CD4-positive, alpha-beta T cell treated with Interleukin-12 subunit alpha and Interleukin-12 subunit beta, for 1 hour (primary cell): ENCODE measurements at regions not wholly inside any gene's neighbourhood (a gene's known extent, or its start where the extent isn't known, plus 50 kb on each side); places are given as distances from the start of the nearest gene placed in this dataset.
"Not testable (repeated sequence)": the region's sequence is repeated elsewhere in the genome, so short reads cannot be mapped to it uniquely, and the experiment has no call there.

Experiments used
- DNase-seq: peaks from one replicate; pipeline ENCODE4 v3.0.0-alpha.2; 2020

- no peak for DNase-seq
These were observed 113.2 kb upstream of the LHX1 start for GRCh38 chr17:36823850-36824677.

DNA sequence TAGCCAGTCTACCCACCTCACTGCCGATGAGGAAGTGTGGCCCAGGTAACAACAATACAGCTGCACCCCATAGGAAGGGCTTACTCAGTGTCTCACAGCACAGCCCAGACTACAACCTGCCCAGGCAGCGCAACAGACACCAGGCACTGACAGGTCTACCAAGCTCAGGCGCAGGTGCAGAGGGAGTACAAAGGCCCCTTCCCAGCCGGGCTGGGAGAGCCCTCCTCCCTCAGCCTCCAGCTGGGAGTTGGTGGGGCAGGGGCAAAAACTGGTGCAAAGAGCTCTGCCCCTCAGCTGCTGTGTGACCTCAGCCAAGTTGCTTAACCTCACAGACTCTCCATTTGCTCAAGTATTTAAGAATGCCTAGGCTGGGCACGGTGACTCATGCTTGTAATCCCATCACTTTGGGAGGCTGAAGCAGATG is 112.6 kb upstream of the LHX1 start:
- no peak for DNase-seq

DNA sequence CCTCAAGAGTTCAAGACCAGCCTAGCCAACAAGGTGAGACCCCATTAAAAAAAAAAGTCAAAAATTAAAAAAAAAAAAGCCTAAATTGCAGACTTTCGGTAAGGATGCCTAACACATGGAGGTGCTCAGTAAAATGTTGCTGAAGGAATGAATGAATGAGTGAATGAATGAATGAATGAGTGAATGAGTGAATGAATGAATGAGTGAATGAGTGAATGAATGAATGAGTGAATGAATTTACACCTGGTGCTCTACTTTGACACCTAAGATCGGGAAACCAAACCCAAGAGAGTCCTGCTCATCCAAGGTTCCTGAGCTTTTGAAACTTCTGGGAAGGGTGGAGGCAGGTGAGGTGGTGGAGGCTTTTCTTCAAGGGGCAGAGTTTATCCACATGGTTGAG is 112.2 kb upstream of the LHX1 start:
- DNase-seq = no peak

DNA sequence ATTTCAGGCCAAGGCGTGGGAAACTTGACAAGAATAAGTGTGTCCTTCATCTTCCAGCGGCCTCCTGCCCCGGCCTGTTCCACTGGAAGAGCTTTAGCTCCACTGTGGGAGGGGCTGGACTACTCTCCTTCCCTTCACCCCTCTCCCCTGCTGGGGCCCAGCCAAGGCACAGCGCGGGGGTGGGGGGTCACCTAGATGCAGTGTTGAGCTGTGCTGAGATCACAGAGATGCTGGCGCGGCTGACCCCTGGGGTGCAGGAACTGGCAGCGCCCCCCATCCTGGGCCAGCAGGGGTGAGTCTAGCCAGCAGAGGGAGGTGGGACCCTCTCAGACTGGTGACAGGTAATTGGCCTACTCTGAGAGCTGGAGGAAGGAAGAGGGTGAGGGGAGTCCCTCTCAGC is 111.8 kb upstream of the LHX1 start:
- no peak for DNase-seq

DNA sequence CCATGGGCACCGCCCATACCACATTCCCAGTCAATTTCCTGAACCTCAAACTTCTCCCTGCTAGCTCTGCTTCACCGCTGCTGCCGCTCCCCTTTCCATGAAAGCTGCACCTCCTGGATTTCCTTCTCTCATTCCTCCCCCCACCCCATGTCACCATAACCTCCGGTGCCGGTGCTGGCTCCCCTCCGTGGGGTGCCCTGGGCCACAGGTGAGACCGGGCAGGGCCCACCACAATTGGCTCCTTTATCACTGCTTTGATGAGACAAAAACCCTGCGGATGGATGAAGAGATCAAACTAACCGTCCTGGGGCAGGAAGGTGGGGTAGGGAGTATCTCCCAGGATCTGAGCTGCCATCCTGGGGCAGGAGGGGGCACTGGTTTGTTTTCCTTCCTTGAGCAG is 111.3 kb upstream of the LHX1 start:
- no peak for DNase-seq

- DNase-seq = no peak
These were observed 110.2 kb upstream of the LHX1 start for GRCh38 chr17:36827081-36827480.

DNA sequence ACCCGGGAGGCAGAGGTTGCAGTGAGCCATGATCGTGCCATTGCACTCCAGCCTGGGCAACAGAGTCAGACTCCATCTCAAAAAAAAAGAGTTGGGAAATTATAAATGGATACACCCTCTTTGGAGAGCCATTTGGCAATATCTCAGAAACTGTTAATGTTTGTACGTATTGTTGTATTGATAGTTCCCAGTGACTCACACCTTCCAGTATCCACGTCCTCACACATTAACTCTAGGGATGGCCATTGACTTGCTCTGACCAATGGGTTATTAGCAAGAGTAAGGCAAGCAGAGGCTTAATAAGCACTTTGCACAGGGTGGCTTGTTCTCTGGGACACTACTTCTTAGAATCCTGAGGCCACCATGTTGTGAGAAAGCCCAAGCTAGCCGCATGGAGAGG is 107.6 kb upstream of the LHX1 start:
- DNase-seq = no peak

DNA sequence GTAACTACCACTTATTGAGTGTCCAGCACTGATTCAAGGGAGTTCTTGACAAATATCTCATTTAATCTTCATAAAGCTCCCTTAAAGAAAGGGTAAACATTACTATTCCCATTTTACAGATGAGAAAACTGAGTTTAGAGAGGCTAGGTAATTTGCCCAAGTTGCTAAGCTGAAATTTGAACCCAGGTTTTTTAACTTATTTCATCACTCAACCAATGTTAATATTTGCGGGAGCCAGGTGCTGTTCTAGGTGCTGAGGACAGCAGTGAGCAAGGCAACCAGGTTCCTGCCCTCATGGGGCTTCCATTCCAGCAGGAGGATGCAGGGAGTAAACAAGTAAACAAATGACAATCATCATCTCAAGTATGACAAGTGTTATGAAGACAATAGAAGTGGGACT is 104.0 kb upstream of the LHX1 start:
- no peak for DNase-seq

- no peak for DNase-seq
These were observed 102.2 kb upstream of the LHX1 start for GRCh38 chr17:36835036-36835435.

GRCh38 chr17:36837195-36837938 is 99.9 kb upstream of the LHX1 start:
- DNase-seq = no peak

- no peak for DNase-seq
These were observed 99.4 kb upstream of the LHX1 start for GRCh38 chr17:36837939-36838272.

- no peak for DNase-seq
These were observed 98.0 kb upstream of the LHX1 start for GRCh38 chr17:36839256-36839655.

- no peak for DNase-seq
These were observed 96.5 kb upstream of the LHX1 start for GRCh38 chr17:36840796-36841195.

- no peak for DNase-seq
These were observed 95.0 kb upstream of the LHX1 start for GRCh38 chr17:36842231-36842819.

DNA sequence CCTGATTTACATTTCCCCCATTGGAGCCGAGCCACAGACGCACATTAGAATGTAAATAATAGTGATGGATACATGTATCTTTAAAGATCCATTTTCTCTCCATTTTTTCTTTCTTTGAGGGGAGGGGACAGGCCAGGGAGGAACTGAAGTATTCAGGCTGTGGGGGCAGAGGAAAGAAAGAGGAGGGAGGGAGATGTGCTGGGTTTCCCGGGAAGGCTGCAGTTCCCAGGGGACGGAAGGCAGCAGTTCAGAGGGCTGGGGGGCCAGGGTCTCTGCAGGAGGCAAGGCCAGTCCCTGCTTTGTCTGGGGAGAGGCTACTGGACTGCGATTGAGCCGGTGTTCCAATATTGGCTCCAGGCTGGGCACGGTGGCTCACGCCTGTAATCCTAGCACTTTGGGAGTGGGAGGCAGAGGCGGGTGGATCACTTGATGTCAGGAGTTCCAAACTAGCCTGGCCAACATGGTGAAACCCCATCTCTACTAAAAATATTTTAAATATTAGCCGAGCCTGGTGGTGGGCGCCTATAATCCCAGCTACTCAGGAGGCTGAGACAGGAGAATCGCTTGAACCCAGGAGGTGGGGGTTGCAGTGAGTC is 94.2 kb upstream of the LHX1 start:
- DNase-seq = no peak

- DNase-seq = no peak
These were observed 93.3 kb upstream of the LHX1 start for GRCh38 chr17:36844013-36844412.

GRCh38 chr17:36844601-36845000 is 92.7 kb upstream of the LHX1 start:
- no peak for DNase-seq

DNA sequence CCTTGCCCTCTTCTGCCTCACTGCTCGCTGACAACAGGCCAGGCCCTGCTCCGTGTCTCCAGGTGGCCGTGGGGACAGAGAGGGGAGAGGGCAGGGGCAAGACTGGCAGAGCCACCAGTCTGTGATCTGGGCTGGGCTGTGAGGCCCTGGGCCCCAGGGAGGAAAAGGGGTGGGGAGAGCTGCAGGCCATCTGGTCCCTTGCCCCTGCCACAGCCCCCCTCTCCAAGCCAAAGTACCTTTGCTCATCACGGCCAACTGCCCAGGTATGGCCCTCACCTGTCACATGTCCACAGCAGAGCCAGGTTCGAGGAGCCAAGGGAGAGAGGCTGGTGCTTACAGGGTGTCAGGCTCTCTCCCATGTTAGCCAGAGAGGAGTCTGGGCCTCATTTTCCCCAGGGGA is 91.4 kb upstream of the LHX1 start:
- DNase-seq = no peak

GRCh38 chr17:36846410-36847292 is 90.6 kb upstream of the LHX1 start:
- DNase-seq = no peak

DNA sequence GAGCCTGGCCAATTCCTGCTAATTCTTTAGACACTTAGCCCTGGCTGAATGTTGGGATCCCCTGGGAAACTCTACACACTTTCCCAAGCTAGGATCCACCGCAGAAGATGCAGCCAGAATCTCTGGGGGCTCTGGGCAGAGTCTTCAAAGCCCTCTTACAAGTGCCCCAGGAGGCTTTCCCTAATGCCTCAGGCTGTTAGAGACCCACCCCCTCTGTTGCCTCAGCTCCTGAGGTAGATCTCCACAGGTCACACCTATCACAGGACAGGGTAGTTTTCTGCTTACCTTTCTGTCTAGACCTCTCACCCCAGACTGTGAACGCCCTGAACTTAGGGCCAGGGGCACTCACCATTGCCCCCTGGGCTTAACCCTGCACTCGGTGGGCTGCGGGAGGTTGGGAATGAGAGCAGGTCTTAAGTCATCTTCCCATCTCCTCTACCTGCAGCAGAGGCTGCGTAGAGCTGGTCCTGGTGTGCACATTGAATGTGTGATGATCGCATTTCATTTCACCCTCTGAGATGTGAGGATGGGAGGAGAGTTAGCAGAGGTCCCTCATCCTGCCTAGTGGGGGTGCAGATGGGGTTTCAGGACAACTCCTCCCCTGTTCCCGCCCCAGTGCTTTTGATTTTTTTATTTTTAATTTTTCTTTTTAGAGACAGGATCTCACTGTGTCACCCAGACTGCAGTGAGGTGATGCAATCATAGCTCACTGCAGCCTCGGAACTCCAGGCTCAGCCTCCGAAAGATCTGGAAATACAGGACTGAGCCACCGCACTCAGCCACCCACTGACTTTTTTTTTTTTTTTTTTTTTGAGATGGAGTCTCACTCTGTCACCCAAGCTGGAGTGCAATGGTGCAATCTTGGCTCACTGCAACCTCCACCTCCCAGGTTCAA is 89.0 kb upstream of the LHX1 start:
- no peak for DNase-seq

- DNase-seq = not testable (repeated sequence)
These were observed 88.3 kb upstream of the LHX1 start for GRCh38 chr17:36849020-36849419.
